Endodermal cell (in vitro differentiated cells): ENCODE measurements at regions not wholly inside any gene's neighbourhood (a gene's known extent, or its start where the extent isn't known, plus 50 kb on each side); places are given as distances from the start of the nearest gene placed in this dataset.
"Not testable (repeated sequence)": the region's sequence is repeated elsewhere in the genome, so short reads cannot be mapped to it uniquely, and the experiment has no call there.

Source experiments
- DNase-seq: peaks from one replicate; pipeline ENCODE4 v3.0.0-alpha.2; 2017
- H3K27ac ChIP-seq: 2 replicates; pipeline ENCODE4 v1.5.1; 2013; ENCODE audit warnings: mild to moderate bottlenecking, low read depth, low read length, moderate library complexity
- H3K27me3 ChIP-seq: 2 replicates; pipeline ENCODE4 v1.6.1; 2013; ENCODE audit warnings: mild to moderate bottlenecking, low read length, moderate library complexity; ENCODE audit not compliant: insufficient read depth, control insufficient read depth, poor library complexity, severe bottlenecking
- H3K36me3 ChIP-seq: 2 replicates; pipeline ENCODE4 v1.7.0; 2013; ENCODE audit warnings: mild to moderate bottlenecking, low read length, moderate library complexity; ENCODE audit not compliant: control insufficient read depth, insufficient read depth
- H3K4me1 ChIP-seq: one replicate; pipeline ENCODE4 v1.7.0; 2013; ENCODE audit warnings: low read length; ENCODE audit not compliant: control insufficient read depth, insufficient read depth
- H3K4me3 ChIP-seq: 2 replicates; pipeline ENCODE4 v1.5.1; 2013; ENCODE audit warnings: mild to moderate bottlenecking, low read length, moderate library complexity
- H3K9ac ChIP-seq: 2 replicates; pipeline ENCODE4 v1.6.1; 2013; ENCODE audit warnings: mild to moderate bottlenecking, low read length, moderate library complexity; ENCODE audit not compliant: poor library complexity, severe bottlenecking; ENCODE audit errors: extremely low read depth
- H3K9me3 ChIP-seq: 2 replicates; pipeline ENCODE4 v1.6.1; 2013; ENCODE audit warnings: mild to moderate bottlenecking, low read length, moderate library complexity; ENCODE audit not compliant: control insufficient read depth
- H3K27ac Mint-ChIP-seq: 2 replicates; pipeline ENCODE4 v1.8.0; 2020; ENCODE audit warnings: mixed read lengths
- H3K27me3 Mint-ChIP-seq: 2 replicates; pipeline ENCODE4 v1.8.0; 2021; ENCODE audit warnings: mild to moderate bottlenecking, mixed read lengths; ENCODE audit not compliant: insufficient read depth
- H3K36me3 Mint-ChIP-seq: 2 replicates; pipeline ENCODE4 v1.8.0; 2020; ENCODE audit warnings: low read depth, mixed read lengths
- H3K4me1 Mint-ChIP-seq: 2 replicates; pipeline ENCODE4 v1.8.0; 2020; ENCODE audit warnings: mixed read lengths
- H3K4me3 Mint-ChIP-seq: 2 replicates; pipeline ENCODE4 v1.8.0; 2020; ENCODE audit warnings: mild to moderate bottlenecking, moderate library complexity, mixed read lengths
- H3K9me3 Mint-ChIP-seq: 2 replicates; pipeline ENCODE4 v1.8.0; 2020; ENCODE audit warnings: mild to moderate bottlenecking, mixed read lengths
- WGBS, 2 experiments: methylation state at CpG; one replicate each; pipeline versions ENCODE4 v1.1.5 to v1.1.7; 2013; ENCODE audit warnings: missing lambda C conversion rate in 2 of 2, mixed read lengths in 1 of 2; ENCODE audit not compliant: insufficient coverage in 1 of 2, insufficient read length in 1 of 2; 5-methylcytosine and 5-hydroxymethylcytosine counted together
- TF ChIP-seq, protein P1 (sequence below): fragments of 200-600 bp; sonication (generic); conservative IDR thresholded peaks from 2 replicates; pipeline ENCODE4 v1.5.0; 2021; ENCODE audit warnings: antibody characterized with exemption, mild to moderate bottlenecking

DNA sequence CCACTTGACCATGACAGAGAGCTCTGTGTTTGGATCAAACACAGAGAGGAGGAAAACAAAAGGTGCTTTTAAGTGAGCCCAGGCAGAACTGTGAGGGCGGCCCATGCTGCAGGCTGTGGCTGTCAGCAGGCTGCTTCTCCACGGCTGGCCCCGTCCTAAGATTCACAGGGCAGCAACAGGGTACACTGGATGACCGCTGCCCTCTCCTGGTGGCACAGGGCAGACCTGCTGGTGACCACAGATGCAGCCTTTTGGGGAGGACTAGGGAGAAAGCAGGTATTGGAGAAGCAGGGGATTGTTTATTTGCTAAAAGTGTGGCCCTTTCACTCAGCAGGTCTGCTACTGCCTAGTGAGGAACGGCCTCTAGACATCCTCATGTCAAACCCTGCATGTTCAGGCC is 183.7 kb downstream of the ADRA2C start:
- H3K9me3 Mint-ChIP-seq, H3K4me3 Mint-ChIP-seq, H3K27me3 ChIP-seq, H3K36me3 ChIP-seq, H3K27ac Mint-ChIP-seq, H3K4me3 ChIP-seq, H3K27me3 Mint-ChIP-seq, H3K9ac ChIP-seq, H3K27ac ChIP-seq, H3K4me1 ChIP-seq, H3K4me1 Mint-ChIP-seq, H3K9me3 ChIP-seq: not testable (repeated sequence)
- DNase-seq: peak; percentile 89
- TF ChIP-seq, protein P1, sequence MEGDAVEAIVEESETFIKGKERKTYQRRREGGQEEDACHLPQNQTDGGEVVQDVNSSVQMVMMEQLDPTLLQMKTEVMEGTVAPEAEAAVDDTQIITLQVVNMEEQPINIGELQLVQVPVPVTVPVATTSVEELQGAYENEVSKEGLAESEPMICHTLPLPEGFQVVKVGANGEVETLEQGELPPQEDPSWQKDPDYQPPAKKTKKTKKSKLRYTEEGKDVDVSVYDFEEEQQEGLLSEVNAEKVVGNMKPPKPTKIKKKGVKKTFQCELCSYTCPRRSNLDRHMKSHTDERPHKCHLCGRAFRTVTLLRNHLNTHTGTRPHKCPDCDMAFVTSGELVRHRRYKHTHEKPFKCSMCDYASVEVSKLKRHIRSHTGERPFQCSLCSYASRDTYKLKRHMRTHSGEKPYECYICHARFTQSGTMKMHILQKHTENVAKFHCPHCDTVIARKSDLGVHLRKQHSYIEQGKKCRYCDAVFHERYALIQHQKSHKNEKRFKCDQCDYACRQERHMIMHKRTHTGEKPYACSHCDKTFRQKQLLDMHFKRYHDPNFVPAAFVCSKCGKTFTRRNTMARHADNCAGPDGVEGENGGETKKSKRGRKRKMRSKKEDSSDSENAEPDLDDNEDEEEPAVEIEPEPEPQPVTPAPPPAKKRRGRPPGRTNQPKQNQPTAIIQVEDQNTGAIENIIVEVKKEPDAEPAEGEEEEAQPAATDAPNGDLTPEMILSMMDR: peak; percentile 76
- WGBS, 2 experiments: 59 to 64% methylated on average over 4 to 5 of the region's 5 CpGs
- H3K36me3 Mint-ChIP-seq: peaks cover 37% of the 10 kb centered on the region

DNA sequence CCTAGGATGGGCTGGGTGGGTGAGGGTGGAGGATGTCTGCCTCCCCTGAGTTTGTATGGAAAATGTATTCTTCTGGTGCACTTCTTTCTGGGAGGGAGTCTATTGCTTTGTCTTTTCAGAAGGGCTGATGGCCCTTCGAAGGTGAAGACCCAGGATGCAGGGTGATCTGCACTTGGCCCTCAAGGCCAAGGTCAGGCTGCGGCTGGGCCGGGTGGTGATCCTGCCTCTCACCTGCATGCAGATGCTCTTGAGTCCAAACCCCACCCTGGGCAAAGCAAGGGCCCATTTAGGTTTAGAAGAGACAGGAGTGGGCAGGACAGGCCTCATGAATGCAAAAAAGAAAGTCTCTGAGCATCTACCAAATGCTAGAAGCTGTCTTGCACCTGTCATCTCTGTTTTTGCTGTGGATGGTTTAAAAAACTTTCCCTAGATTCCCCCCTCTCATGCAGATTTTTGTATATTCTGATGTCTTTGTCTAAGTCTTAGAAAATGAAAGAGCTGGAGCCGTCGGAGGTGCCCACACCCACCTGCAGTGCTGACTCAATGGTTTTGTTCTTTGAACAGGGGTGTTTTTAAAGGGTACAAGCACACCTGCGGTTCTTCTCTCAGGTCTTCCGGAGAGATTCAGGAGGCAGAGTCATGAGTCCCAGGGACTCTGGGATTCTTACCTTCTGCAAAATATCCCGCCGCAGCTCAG is 186.4 kb downstream of the ADRA2C start:
- H3K27me3 ChIP-seq, H3K4me3 ChIP-seq, H3K4me1 ChIP-seq, H3K27ac Mint-ChIP-seq, H3K27ac ChIP-seq, DNase-seq, H3K4me3 Mint-ChIP-seq, H3K9ac ChIP-seq, H3K9me3 ChIP-seq, H3K9me3 Mint-ChIP-seq, H3K36me3 ChIP-seq, H3K27me3 Mint-ChIP-seq: not testable (repeated sequence)
- H3K4me1 Mint-ChIP-seq: peaks cover 13% of the 10 kb centered on the region
- 88 to 92% methylated on average over 6 to 9 of the region's 9 CpGs for WGBS, 2 experiments
- H3K36me3 Mint-ChIP-seq: peaks cover 22% of the 10 kb centered on the region

DNA sequence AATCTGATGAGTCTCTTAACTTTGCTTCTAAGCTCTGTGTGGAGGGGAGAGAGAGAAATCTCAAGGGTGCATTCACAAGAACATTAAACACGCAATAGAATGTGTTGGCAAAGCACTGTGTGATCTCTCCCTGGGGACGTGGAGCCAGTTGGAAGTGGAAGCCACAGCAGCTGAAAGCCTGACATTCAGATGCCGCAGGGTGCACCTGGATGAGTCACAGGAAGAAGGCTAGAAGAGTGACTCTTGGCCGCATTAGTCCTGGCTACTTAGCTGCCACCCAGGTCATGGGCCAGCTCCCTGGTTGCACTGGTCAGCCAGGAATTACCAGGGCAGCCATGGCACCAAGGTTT is 186.9 kb downstream of the ADRA2C start:
- not testable (repeated sequence) for H3K36me3 ChIP-seq, H3K9me3 Mint-ChIP-seq, H3K9me3 ChIP-seq, H3K27ac Mint-ChIP-seq, H3K9ac ChIP-seq, H3K27me3 Mint-ChIP-seq, H3K27ac ChIP-seq, DNase-seq, H3K4me3 ChIP-seq, H3K4me1 ChIP-seq, H3K27me3 ChIP-seq, H3K4me3 Mint-ChIP-seq
- 90 to 91% methylated on average over 2 to 4 of the region's 4 CpGs for WGBS, 2 experiments
- Mint-ChIP-seq H3K36me3 (peaks cover 17% of the 10 kb centered on the region), H3K4me1 (peaks cover 13% of the 10 kb centered on the region)

DNA sequence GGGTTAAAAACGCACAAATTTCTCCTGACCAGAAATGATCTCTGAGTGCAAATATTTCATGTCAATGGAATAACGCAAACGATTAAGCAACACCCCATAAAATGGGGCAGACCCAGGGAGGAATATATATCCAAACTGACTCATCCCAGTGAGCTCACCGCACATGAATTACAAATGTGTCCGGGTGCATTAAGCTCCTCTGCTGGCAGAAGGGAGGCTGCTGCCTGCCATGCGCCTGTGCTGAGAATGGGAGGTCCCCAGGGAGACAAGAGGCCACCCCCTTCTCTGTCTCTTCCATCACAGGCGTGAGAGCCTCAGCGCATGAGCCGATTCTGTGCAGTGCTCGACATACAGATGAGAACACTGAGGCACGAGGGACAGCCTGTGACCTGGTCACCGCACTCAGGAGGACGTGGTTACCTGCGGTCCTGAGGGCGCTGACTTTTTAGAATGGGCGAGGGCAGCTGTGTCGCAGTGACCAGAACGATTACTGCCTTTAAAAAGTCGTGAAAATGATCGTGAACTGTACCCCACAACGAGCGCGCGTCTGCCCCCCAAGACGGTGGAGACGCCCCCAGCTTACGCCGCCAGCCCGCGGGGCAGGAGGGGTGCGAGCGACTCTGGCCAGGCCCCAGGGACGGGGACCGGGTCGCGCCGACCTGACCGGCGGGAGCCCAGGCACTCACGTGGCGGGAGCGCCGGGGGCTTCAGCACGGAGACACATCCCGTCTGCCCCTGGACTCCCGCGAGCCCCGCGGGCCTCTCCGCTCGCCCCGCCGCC is 188.5 kb downstream of the ADRA2C start:
- not testable (repeated sequence) for H3K9me3 ChIP-seq, H3K9me3 Mint-ChIP-seq, H3K4me1 ChIP-seq, H3K36me3 Mint-ChIP-seq, H3K36me3 ChIP-seq, H3K27me3 ChIP-seq
- Mint-ChIP-seq H3K4me3 (peak overlapping the region; percentile 82), H3K27ac (peak overlapping the region; percentile 97), H3K4me1 (peaks cover 13% of the 10 kb centered on the region), H3K27me3 (peaks cover 10% of the 10 kb centered on the region)
- Histone ChIP-seq H3K27ac (peak overlapping the region; percentile 32), H3K9ac (peak overlapping the region; percentile 70), H3K4me3 (peak overlapping the region; percentile 86)
- DNase-seq: peak; percentile 89
- WGBS, 2 experiments: 2% methylated on average over 25 to 53 of the region's 53 CpGs

DNA sequence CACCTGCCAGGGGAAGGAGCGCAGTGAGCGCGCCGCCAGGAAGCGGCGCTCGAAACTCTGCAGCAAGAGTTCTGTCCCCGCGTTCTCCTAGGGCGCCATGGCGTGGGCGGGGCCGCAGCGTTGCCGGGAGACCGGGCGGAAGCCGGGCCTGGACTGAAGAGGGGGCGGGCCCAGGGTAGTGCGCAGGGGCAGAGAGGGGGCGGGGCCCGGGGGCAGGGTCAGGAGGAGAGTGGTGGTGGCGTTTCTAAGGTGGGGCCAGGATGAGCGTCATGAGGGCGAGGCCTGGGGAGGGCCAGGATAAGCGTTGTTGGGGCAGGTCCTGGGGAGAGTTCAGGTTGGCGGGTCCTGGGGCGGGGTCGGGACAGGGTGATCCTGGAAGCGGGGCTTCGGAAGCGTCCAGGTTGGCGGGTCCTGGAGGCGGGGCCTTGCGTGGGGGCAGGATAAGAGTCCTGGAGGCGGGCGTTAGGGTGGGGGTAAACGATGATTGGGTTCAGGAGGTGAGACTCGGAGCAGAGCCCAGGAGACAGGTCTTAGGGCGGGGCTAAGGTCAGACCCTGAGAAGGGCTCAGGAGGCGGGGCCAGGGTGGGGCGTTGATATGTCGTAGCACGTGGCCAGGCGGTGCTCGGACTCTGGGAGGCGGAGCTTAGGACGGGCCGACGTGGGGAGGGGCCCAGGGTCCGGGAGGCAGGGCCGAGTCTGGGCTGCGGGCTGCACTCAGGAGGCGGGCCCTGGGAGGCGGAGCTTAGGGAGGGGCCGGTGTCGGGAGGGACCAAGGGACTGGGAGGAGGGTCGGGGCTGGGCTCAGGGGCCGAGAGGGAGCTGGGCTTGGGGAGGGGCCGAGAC is 189.4 kb downstream of the ADRA2C start:
- not testable (repeated sequence) for H3K27ac ChIP-seq, H3K9me3 Mint-ChIP-seq, H3K36me3 Mint-ChIP-seq, H3K9me3 ChIP-seq, H3K36me3 ChIP-seq, H3K27me3 ChIP-seq, H3K4me1 ChIP-seq
- 0% methylated on average over 9 to 60 of the region's 60 CpGs for WGBS, 2 experiments
- H3K27me3 Mint-ChIP-seq: peaks cover 10% of the 10 kb centered on the region
- peak overlapping the region; percentile 86 for H3K4me3 ChIP-seq
- peaks cover 13% of the 10 kb centered on the region for H3K4me1 Mint-ChIP-seq
- peak; percentile 99 for DNase-seq
- H3K9ac ChIP-seq: peak overlapping the region; percentile 70
- H3K27ac Mint-ChIP-seq: peak overlapping the region; percentile 88
- H3K4me3 Mint-ChIP-seq: peak overlapping the region; percentile 82
